DND-41 (cell line): ENCODE measurements at regions not wholly inside any gene's neighbourhood (a gene's known extent, or its start where the extent isn't known, plus 50 kb on each side); places are given as distances from the start of the nearest gene placed in this dataset.

Experiments
- ATAC-seq: fragments of 200-7000 bp; cut with Tn5 transposase; 3 replicates; pipeline ENCODE4 v1.9.1; 2021; ENCODE audit warnings: low read depth; ENCODE audit not compliant: insufficient read depth
- DNase-seq: peaks from one replicate; pipeline ENCODE4 v3.0.0-alpha.2; 2020
- H2AFZ ChIP-seq: 2 replicates; pipeline ENCODE4 v1.6.0; 2012; ENCODE audit warnings: low read depth, low read length
- H3K27ac ChIP-seq: 2 replicates; pipeline ENCODE4 v1.5.1; 2012; ENCODE audit warnings: low read length, inconsistent platforms
- H3K27me3 ChIP-seq: fragments of 200-600 bp; sonication (generic); 2 replicates; pipeline ENCODE4 v1.6.0; 2012; ENCODE audit warnings: low read length, mild to moderate bottlenecking, inconsistent platforms; ENCODE audit not compliant: insufficient read depth, poor library complexity
- H3K36me3 ChIP-seq: 2 replicates; pipeline ENCODE4 v1.5.1; 2012; ENCODE audit warnings: low read length, inconsistent platforms; ENCODE audit not compliant: insufficient read depth
- H3K4me1 ChIP-seq: 2 replicates; pipeline ENCODE4 v1.5.1; 2012; ENCODE audit warnings: mild to moderate bottlenecking, low read length; ENCODE audit not compliant: insufficient read depth
- H3K4me2 ChIP-seq: 2 replicates; pipeline ENCODE4 v1.6.0; 2012; ENCODE audit warnings: mild to moderate bottlenecking, moderate library complexity, low read length, inconsistent platforms; ENCODE audit not compliant: insufficient read depth
- H3K4me3 ChIP-seq, 2 experiments: fragments of 200-600 bp in 1 of 2; shearing (Covaris generic) in 1 of 2; 2 replicates each; pipeline ENCODE4 v1.5.1; 2012 to 2016; ENCODE audit warnings: inconsistent platforms in 2 of 2, low read length in 2 of 2, mild to moderate bottlenecking in 2 of 2, low read depth in 1 of 2, moderate library complexity in 1 of 2
- H3K79me2 ChIP-seq: 2 replicates; pipeline ENCODE4 v1.6.0; 2012; ENCODE audit warnings: low read length, inconsistent platforms; ENCODE audit not compliant: insufficient read depth
- H3K9ac ChIP-seq: 2 replicates; pipeline ENCODE4 v1.6.0; 2012; ENCODE audit warnings: low read depth, mild to moderate bottlenecking, inconsistent platforms, low read length, moderate library complexity
- H3K9me3 ChIP-seq: 2 replicates; pipeline ENCODE4 v1.5.1; 2012; ENCODE audit warnings: low read length, moderate library complexity, mild to moderate bottlenecking, inconsistent platforms; ENCODE audit not compliant: insufficient read depth, severe bottlenecking
- H4K20me1 ChIP-seq: 2 replicates; pipeline ENCODE4 v1.6.0; 2012; ENCODE audit warnings: low read length; ENCODE audit not compliant: insufficient read depth
- CTCF ChIP-seq: IDR thresholded peaks from 2 replicates; pipeline ENCODE4 v1.5.1; 2012; ENCODE audit warnings: borderline replicate concordance, low read length, moderate library complexity, mild to moderate bottlenecking; ENCODE audit not compliant: poor library complexity, severe bottlenecking; ENCODE audit errors: extremely low read depth
- EZH2 ChIP-seq: IDR thresholded peaks from 3 replicates; pipeline ENCODE4 v1.6.1; 2012; ENCODE audit warnings: borderline replicate concordance, low read depth, mild to moderate bottlenecking, moderate library complexity, low read length, inconsistent platforms; ENCODE audit not compliant: severe bottlenecking

GRCh38 chr14:34355584-34356263 lies 106.3 kb downstream of the SPTSSA start:
- H3K79me2 ChIP-seq, result no peaks in the 10 kb centered on the region
- no peaks in the 10 kb centered on the region for H4K20me1 ChIP-seq
- ATAC-seq (no peak), DNase-seq (no peak)
- H3K4me1 ChIP-seq, result no peaks in the 10 kb centered on the region
- H3K4me2 ChIP-seq, result no peak overlapping the region
- H3K36me3 ChIP-seq, result no peaks in the 10 kb centered on the region
- H3K4me3 ChIP-seq, result no peak overlapping the region
- no peaks in the 10 kb centered on the region for H3K27me3 ChIP-seq
- no peak overlapping the region for H3K9ac ChIP-seq
- TF ChIP-seq CTCF, result no peak
- no peak for TF ChIP-seq EZH2
- H2AFZ ChIP-seq, result no peak overlapping the region
- H3K27ac ChIP-seq, result no peak overlapping the region
- H3K9me3 ChIP-seq, result no peaks in the 10 kb centered on the region

GRCh38 chr14:34354556-34354955 lies 107.5 kb downstream of the SPTSSA start:
- H3K4me1 ChIP-seq, result no peaks in the 10 kb centered on the region
- H3K27ac ChIP-seq, result no peak overlapping the region
- H4K20me1 ChIP-seq, result no peaks in the 10 kb centered on the region
- H3K4me3 ChIP-seq, result no peak overlapping the region
- no peak overlapping the region for H3K4me2 ChIP-seq
- H3K27me3 ChIP-seq, result no peaks in the 10 kb centered on the region
- no peaks in the 10 kb centered on the region for H3K36me3 ChIP-seq
- DNase-seq, result no peak
- H3K79me2 ChIP-seq, result no peaks in the 10 kb centered on the region
- H3K9me3 ChIP-seq, result no peaks in the 10 kb centered on the region
- ATAC-seq, result no peak
- TF ChIP-seq CTCF (no peak), EZH2 (no peak)
- H3K9ac ChIP-seq, result no peak overlapping the region
- no peak overlapping the region for H2AFZ ChIP-seq

GRCh38 chr14:34350903-34351302 lies 111.1 kb downstream of the SPTSSA start:
- Histone ChIP-seq H3K36me3 (no peaks in the 10 kb centered on the region), H3K79me2 (no peaks in the 10 kb centered on the region), H3K9ac (no peak overlapping the region), H3K4me1 (no peaks in the 10 kb centered on the region), H4K20me1 (no peaks in the 10 kb centered on the region), H2AFZ (no peak overlapping the region), H3K27me3 (no peaks in the 10 kb centered on the region), H3K9me3 (no peaks in the 10 kb centered on the region), H3K4me3 (no peak overlapping the region), H3K4me2 (no peak overlapping the region), H3K27ac (no peak overlapping the region)
- no peak for ATAC-seq
- TF ChIP-seq EZH2 (no peak), CTCF (no peak)
- DNase-seq, result no peak

- DNase-seq (no peak), ATAC-seq (no peak)
- H4K20me1 ChIP-seq, result no peaks in the 10 kb centered on the region
Observed at GRCh38 chr14:34348592-34348991, 113.4 kb downstream of the SPTSSA start.

More at GRCh38 chr14:34348592-34348991, 113.4 kb downstream of the SPTSSA start:
- TF ChIP-seq EZH2 (no peak), CTCF (no peak)
- Histone ChIP-seq H3K4me2 (no peak overlapping the region), H3K9ac (no peak overlapping the region), H3K4me3 (no peak overlapping the region), H3K27me3 (no peaks in the 10 kb centered on the region), H3K79me2 (no peaks in the 10 kb centered on the region), H3K27ac (no peak overlapping the region), H3K36me3 (no peaks in the 10 kb centered on the region), H2AFZ (no peak overlapping the region), H3K9me3 (no peaks in the 10 kb centered on the region), H3K4me1 (no peaks in the 10 kb centered on the region)
